ENCODE measurements at regions not wholly inside any gene's neighbourhood (a gene's known extent, or its start where the extent isn't known, plus 50 kb on each side); places are given as distances from the start of the nearest gene placed in this dataset.

- Histone ChIP-seq H3K27me3 (no peaks in the 10 kb centered on the region), H3K36me3 (no peaks in the 10 kb centered on the region), H3K4me3 (no peak overlapping the region), H3K4me1 (no peaks in the 10 kb centered on the region), H3K27ac (no peak overlapping the region), H3K9me3 (no peaks in the 10 kb centered on the region)
- TF ChIP-seq, protein P1, sequence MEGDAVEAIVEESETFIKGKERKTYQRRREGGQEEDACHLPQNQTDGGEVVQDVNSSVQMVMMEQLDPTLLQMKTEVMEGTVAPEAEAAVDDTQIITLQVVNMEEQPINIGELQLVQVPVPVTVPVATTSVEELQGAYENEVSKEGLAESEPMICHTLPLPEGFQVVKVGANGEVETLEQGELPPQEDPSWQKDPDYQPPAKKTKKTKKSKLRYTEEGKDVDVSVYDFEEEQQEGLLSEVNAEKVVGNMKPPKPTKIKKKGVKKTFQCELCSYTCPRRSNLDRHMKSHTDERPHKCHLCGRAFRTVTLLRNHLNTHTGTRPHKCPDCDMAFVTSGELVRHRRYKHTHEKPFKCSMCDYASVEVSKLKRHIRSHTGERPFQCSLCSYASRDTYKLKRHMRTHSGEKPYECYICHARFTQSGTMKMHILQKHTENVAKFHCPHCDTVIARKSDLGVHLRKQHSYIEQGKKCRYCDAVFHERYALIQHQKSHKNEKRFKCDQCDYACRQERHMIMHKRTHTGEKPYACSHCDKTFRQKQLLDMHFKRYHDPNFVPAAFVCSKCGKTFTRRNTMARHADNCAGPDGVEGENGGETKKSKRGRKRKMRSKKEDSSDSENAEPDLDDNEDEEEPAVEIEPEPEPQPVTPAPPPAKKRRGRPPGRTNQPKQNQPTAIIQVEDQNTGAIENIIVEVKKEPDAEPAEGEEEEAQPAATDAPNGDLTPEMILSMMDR (IDR thresholded peaks at IDR 0.05), result no peak
- intact Hi-C loops (cut with DNase I), result no loop called here
- DNase-seq (no peak), ATAC-seq (no peak)
Measured at GRCh38 chr4:59243038-59243437, 1957.1 kb upstream of the ADGRL3 start.

DNA sequence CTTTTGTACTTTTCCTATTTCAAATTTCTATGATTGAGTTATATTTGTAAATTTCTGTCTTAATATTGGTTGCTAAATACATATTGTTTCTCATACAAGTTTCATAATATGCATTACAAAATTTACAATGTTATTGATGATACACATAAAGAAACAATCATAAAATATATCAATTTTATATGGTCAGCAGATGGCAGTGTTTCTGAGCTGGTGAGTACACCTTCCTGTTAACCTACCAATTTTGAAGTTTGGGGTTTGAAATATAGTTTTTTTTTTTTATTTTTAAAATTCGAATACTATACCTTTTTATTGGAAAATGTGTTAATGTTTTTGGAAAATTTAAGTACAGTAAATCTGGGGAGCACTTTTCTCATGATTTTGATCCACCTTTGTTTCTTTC, 1953.1 kb upstream of the ADGRL3 start:
- no peaks in the 10 kb centered on the region for H3K27me3 ChIP-seq
- no peaks in the 10 kb centered on the region for H3K9me3 ChIP-seq
- ATAC-seq, result no peak
- DNase-seq, result no peak
- intact Hi-C loops (cut with DNase I), result no loop called here
- no peak overlapping the region for H3K4me3 ChIP-seq
- H3K36me3 ChIP-seq, result no peaks in the 10 kb centered on the region
- TF ChIP-seq, protein P1 (IDR thresholded peaks at IDR 0.05), result peak; percentile 23
- H3K27ac ChIP-seq, result no peak overlapping the region
- H3K4me1 ChIP-seq, result no peaks in the 10 kb centered on the region

DNA sequence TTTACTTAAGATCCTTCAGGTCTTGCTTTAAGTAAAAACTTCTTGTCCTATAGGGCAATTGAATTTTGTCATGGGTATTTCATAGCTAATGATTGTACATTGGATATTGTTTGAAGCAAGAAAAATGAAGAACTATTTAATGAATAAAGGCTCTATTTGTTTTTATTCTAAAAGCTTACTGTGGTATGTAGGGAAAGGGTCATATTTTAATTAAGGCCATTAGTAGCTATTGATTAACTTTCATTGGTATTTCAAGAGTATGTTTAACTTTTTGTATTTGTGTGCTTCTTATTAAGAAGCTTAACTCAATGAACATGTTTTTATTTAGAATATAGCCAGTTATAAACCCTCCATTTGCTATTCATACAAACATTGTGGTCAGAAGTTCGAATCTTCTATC, 1951.8 kb upstream of the ADGRL3 start:
- H3K4me1 ChIP-seq, result no peaks in the 10 kb centered on the region
- H3K9me3 ChIP-seq, result no peaks in the 10 kb centered on the region
- no peaks in the 10 kb centered on the region for H3K36me3 ChIP-seq
- intact Hi-C loops (cut with DNase I), result no loop called here
- no peak overlapping the region for H3K4me3 ChIP-seq
- TF ChIP-seq, protein P1 (IDR thresholded peaks at IDR 0.05), result no peak
- no peak for ATAC-seq
- DNase-seq, result no peak
- no peaks in the 10 kb centered on the region for H3K27me3 ChIP-seq
- H3K27ac ChIP-seq, result no peak overlapping the region

- H3K4me1 ChIP-seq, result no peaks in the 10 kb centered on the region
- H3K27ac ChIP-seq, result no peak overlapping the region
- no peaks in the 10 kb centered on the region for H3K27me3 ChIP-seq
- H3K4me3 ChIP-seq, result no peak overlapping the region
- ATAC-seq (no peak), DNase-seq (no peak)
- TF ChIP-seq, protein P1 (IDR thresholded peaks at IDR 0.05), result no peak
- no peaks in the 10 kb centered on the region for H3K9me3 ChIP-seq
- H3K36me3 ChIP-seq, result no peaks in the 10 kb centered on the region
- intact Hi-C loops (cut with DNase I), result no loop called here
Measured at GRCh38 chr4:59249110-59249509, 1951.0 kb upstream of the ADGRL3 start.

GRCh38 chr4:59258002-59258401, 1942.1 kb upstream of the ADGRL3 start:
- no peaks in the 10 kb centered on the region for H3K36me3 ChIP-seq
- H3K27ac ChIP-seq, result no peak overlapping the region
- ATAC-seq (no peak), DNase-seq (no peak)
- TF ChIP-seq, protein P1 (IDR thresholded peaks at IDR 0.05), result no peak
- no peaks in the 10 kb centered on the region for H3K9me3 ChIP-seq
- no peaks in the 10 kb centered on the region for H3K27me3 ChIP-seq
- no peaks in the 10 kb centered on the region for H3K4me1 ChIP-seq
- H3K4me3 ChIP-seq, result no peak overlapping the region
- intact Hi-C loops (cut with DNase I), result no loop called here

- intact Hi-C loops (cut with DNase I), result no loop called here
- Histone ChIP-seq H3K27ac (no peak overlapping the region), H3K27me3 (no peaks in the 10 kb centered on the region), H3K36me3 (no peaks in the 10 kb centered on the region), H3K9me3 (no peaks in the 10 kb centered on the region), H3K4me1 (no peaks in the 10 kb centered on the region), H3K4me3 (no peak overlapping the region)
- ATAC-seq, result no peak
- DNase-seq, result no peak
- TF ChIP-seq, protein P1 (IDR thresholded peaks at IDR 0.05), result no peak
Measured at GRCh38 chr4:59307609-59308008, 1892.5 kb upstream of the ADGRL3 start.
